Ectodermal cell (in vitro differentiated cells): ENCODE measurements at regions not wholly inside any gene's neighbourhood (a gene's known extent, or its start where the extent isn't known, plus 50 kb on each side); places are given as distances from the start of the nearest gene placed in this dataset.

Source experiments
- H3K27ac ChIP-seq: 2 replicates; pipeline ENCODE4 v1.7.0; 2013; ENCODE audit warnings: mild to moderate bottlenecking, low read depth, low read length; ENCODE audit not compliant: insufficient read depth, poor library complexity, severe bottlenecking
- H3K27me3 ChIP-seq: 2 replicates; pipeline ENCODE4 v1.7.0; 2013; ENCODE audit warnings: mild to moderate bottlenecking, low read length; ENCODE audit not compliant: insufficient read depth, control insufficient read depth, poor library complexity, severe bottlenecking
- H3K36me3 ChIP-seq: one replicate; pipeline ENCODE4 v1.7.0; 2013; ENCODE audit warnings: low read length; ENCODE audit not compliant: control insufficient read depth, insufficient read depth
- H3K4me1 ChIP-seq: one replicate; pipeline ENCODE4 v1.7.0; 2013; ENCODE audit warnings: low read length; ENCODE audit not compliant: control insufficient read depth, insufficient read depth
- H3K4me3 ChIP-seq: 2 replicates; pipeline ENCODE4 v1.7.0; 2013; ENCODE audit warnings: low read depth, low read length, control low read depth; ENCODE audit not compliant: insufficient read depth
- H3K9me3 ChIP-seq: 2 replicates; pipeline ENCODE4 v1.7.0; 2013; ENCODE audit warnings: mild to moderate bottlenecking, low read length, moderate library complexity; ENCODE audit not compliant: control insufficient read depth
- WGBS, 2 experiments: methylation state at CpG; one replicate each; pipeline ENCODE4 v1.1.7; 2013; ENCODE audit warnings: missing lambda C conversion rate in 2 of 2; 5-methylcytosine and 5-hydroxymethylcytosine counted together

GRCh38 chr1:62951428-62951827, 167.5 kb downstream of the ATG4C start:
- WGBS, 2 experiments, result 83 to 89% methylated on average over 3 of the region's 3 CpGs

GRCh38 chr1:62952596-62952995, 168.7 kb downstream of the ATG4C start:
- Histone ChIP-seq H3K36me3 (no peaks in the 10 kb centered on the region), H3K4me3 (no peak overlapping the region), H3K9me3 (no peaks in the 10 kb centered on the region), H3K27me3 (no peaks in the 10 kb centered on the region), H3K27ac (no peak overlapping the region), H3K4me1 (peaks cover 16% of the 10 kb centered on the region)
- WGBS, 2 experiments, result 94 to 100% methylated on average over 1 of the region's 1 CpG

More at GRCh38 chr1:62951428-62951827, 167.5 kb downstream of the ATG4C start:
- Histone ChIP-seq H3K27me3 (no peaks in the 10 kb centered on the region), H3K4me1 (peaks cover 16% of the 10 kb centered on the region), H3K36me3 (no peaks in the 10 kb centered on the region), H3K27ac (no peak overlapping the region), H3K9me3 (no peaks in the 10 kb centered on the region), H3K4me3 (no peak overlapping the region)

- H3K36me3 ChIP-seq, result no peaks in the 10 kb centered on the region
- no peaks in the 10 kb centered on the region for H3K9me3 ChIP-seq
- H3K4me3 ChIP-seq, result no peak overlapping the region
- H3K4me1 ChIP-seq, result peaks cover 16% of the 10 kb centered on the region
- H3K27me3 ChIP-seq, result no peaks in the 10 kb centered on the region
- H3K27ac ChIP-seq, result no peak overlapping the region
- 41 to 45% methylated on average over 6 of the region's 6 CpGs for WGBS, 2 experiments
These were observed 169.7 kb downstream of the ATG4C start for GRCh38 chr1:62953633-62954032.

GRCh38 chr1:62954758-62955157, 170.8 kb downstream of the ATG4C start:
- no peak overlapping the region for H3K27ac ChIP-seq
- H3K4me1 ChIP-seq, result peaks cover 16% of the 10 kb centered on the region
- no peaks in the 10 kb centered on the region for H3K36me3 ChIP-seq
- 72 to 77% methylated on average over 7 of the region's 7 CpGs for WGBS, 2 experiments
- no peaks in the 10 kb centered on the region for H3K9me3 ChIP-seq
- H3K4me3 ChIP-seq, result no peak overlapping the region
- no peaks in the 10 kb centered on the region for H3K27me3 ChIP-seq

- no peaks in the 10 kb centered on the region for H3K36me3 ChIP-seq
- no peaks in the 10 kb centered on the region for H3K9me3 ChIP-seq
- peaks cover 16% of the 10 kb centered on the region for H3K4me1 ChIP-seq
- H3K27me3 ChIP-seq, result no peaks in the 10 kb centered on the region
- H3K27ac ChIP-seq, result no peak overlapping the region
- WGBS, 2 experiments, result 95 to 100% methylated on average over 1 of the region's 1 CpG
- no peak overlapping the region for H3K4me3 ChIP-seq
These were observed 171.7 kb downstream of the ATG4C start for GRCh38 chr1:62955666-62956065.

- Histone ChIP-seq H3K4me3 (no peak overlapping the region), H3K4me1 (peaks cover 24% of the 10 kb centered on the region), H3K36me3 (no peaks in the 10 kb centered on the region), H3K27ac (peak overlapping the region; percentile 50), H3K27me3 (no peaks in the 10 kb centered on the region), H3K9me3 (no peaks in the 10 kb centered on the region)
- WGBS, 2 experiments, result 34 to 52% methylated on average over 4 of the region's 4 CpGs
These were observed 178.3 kb downstream of the ATG4C start for GRCh38 chr1:62962014-62962812.

- H3K9me3 ChIP-seq, result no peaks in the 10 kb centered on the region
- peaks cover 24% of the 10 kb centered on the region for H3K4me1 ChIP-seq
- H3K36me3 ChIP-seq, result no peaks in the 10 kb centered on the region
- peak overlapping the region; percentile 50 for H3K27ac ChIP-seq
- no peaks in the 10 kb centered on the region for H3K27me3 ChIP-seq
- no peak overlapping the region for H3K4me3 ChIP-seq
- WGBS, 2 experiments, result 23 to 26% methylated on average over 10 of the region's 10 CpGs
These were observed 179.2 kb downstream of the ATG4C start for GRCh38 chr1:62962901-62963776.

GRCh38 chr1:62964141-62964540, 180.2 kb downstream of the ATG4C start:
- H3K27ac ChIP-seq, result no peak overlapping the region
- no peaks in the 10 kb centered on the region for H3K36me3 ChIP-seq
- 93 to 99% methylated on average over 3 of the region's 3 CpGs for WGBS, 2 experiments
- H3K4me3 ChIP-seq, result no peak overlapping the region
- no peaks in the 10 kb centered on the region for H3K9me3 ChIP-seq
- H3K4me1 ChIP-seq, result peaks cover 24% of the 10 kb centered on the region
- H3K27me3 ChIP-seq, result no peaks in the 10 kb centered on the region

- peaks cover 16% of the 10 kb centered on the region for H3K4me1 ChIP-seq
- no peak overlapping the region for H3K27ac ChIP-seq
- H3K4me3 ChIP-seq, result no peak overlapping the region
- no peaks in the 10 kb centered on the region for H3K27me3 ChIP-seq
- WGBS, 2 experiments, result 91 to 92% methylated on average over 10 of the region's 10 CpGs
- no peaks in the 10 kb centered on the region for H3K9me3 ChIP-seq
- no peaks in the 10 kb centered on the region for H3K36me3 ChIP-seq
These were observed 183.1 kb downstream of the ATG4C start for GRCh38 chr1:62967031-62967430.

- no peak overlapping the region for H3K4me3 ChIP-seq
- WGBS, 2 experiments, result 90 to 91% methylated on average over 2 of the region's 2 CpGs
- no peaks in the 10 kb centered on the region for H3K9me3 ChIP-seq
- H3K27me3 ChIP-seq, result no peaks in the 10 kb centered on the region
- H3K36me3 ChIP-seq, result no peaks in the 10 kb centered on the region
- H3K27ac ChIP-seq, result no peak overlapping the region
- H3K4me1 ChIP-seq, result peaks cover 12% of the 10 kb centered on the region
These were observed 193.4 kb downstream of the ATG4C start for GRCh38 chr1:62977366-62977765.
